Caco-2 (cell line): ENCODE measurements at regions not wholly inside any gene's neighbourhood (a gene's known extent, or its start where the extent isn't known, plus 50 kb on each side); places are given as distances from the start of the nearest gene placed in this dataset.

Source experiments
- BruUV-seq: library from RNA; stranded (reverse); fragments of 400-500 nt; replicated peaks from 2 replicates; lab custom pipeline; 2021; lab: Mats Ljungman, UMichigan
- CTCF ChIA-PET: fragments of 300-600 bp; sonication (Branson Sonifier 250); formaldehyde crosslinking; loops from one replicate; lab custom pipeline; 2022; ENCODE audit warnings: antibody characterized with exemption; lab: Charles Lee
- POLR2A ChIA-PET: fragments of 300-600 bp; sonication (Branson Sonifier 250); formaldehyde crosslinking; loops from one replicate; lab custom pipeline; 2022; ENCODE audit warnings: antibody characterized with exemption; lab: Charles Lee
- DNase-seq, 2 experiments: peaks; one replicate each; pipeline versions ENCODE4 v3.0.0 to v3.0.0-alpha.2; 2020 to 2022
- H3K27me3 ChIP-seq: replicated peaks from 2 replicates; pipeline ENCODE4 v1.6.0; 2011; ENCODE audit warnings: low read length; ENCODE audit not compliant: control insufficient read depth, insufficient read depth
- H3K36me3 ChIP-seq: 2 replicates; pipeline ENCODE4 v1.5.1; 2011; ENCODE audit warnings: low read length; ENCODE audit not compliant: control insufficient read depth, insufficient read depth
- H3K4me1 ChIP-seq: fragments of 250-450 bp; sonication (Bioruptor Pico); 2 replicates; pipeline ENCODE4 v1.5.1; 2020; ENCODE audit warnings: mild to moderate bottlenecking
- H3K4me3 ChIP-seq: 2 replicates; pipeline ENCODE4 v1.5.1; 2011; ENCODE audit warnings: low read depth, mild to moderate bottlenecking, control low read depth, low read length
- H3K9me3 ChIP-seq: fragments of 250-450 bp; sonication (Bioruptor Pico); 2 replicates; pipeline ENCODE4 v1.5.1; 2020; ENCODE audit warnings: mild to moderate bottlenecking, moderate library complexity
- H3K27ac Mint-ChIP-seq: one replicate; pipeline ENCODE4 v1.8.0; 2022; ENCODE audit warnings: mixed read lengths; ENCODE audit not compliant: unreplicated experiment
- H3K27me3 Mint-ChIP-seq: one replicate; pipeline ENCODE4 v1.8.0; 2022; ENCODE audit warnings: mixed read lengths; ENCODE audit not compliant: insufficient read depth, unreplicated experiment
- H3K36me3 Mint-ChIP-seq: one replicate; pipeline ENCODE4 v1.8.0; 2022; ENCODE audit warnings: mild to moderate bottlenecking, mixed read lengths; ENCODE audit not compliant: insufficient read depth, unreplicated experiment
- H3K4me1 Mint-ChIP-seq: one replicate; pipeline ENCODE4 v1.8.0; 2022; ENCODE audit warnings: low read depth, mixed read lengths; ENCODE audit not compliant: unreplicated experiment
- H3K4me3 Mint-ChIP-seq: one replicate; pipeline ENCODE4 v1.8.0; 2022; ENCODE audit warnings: mild to moderate bottlenecking, moderate library complexity, mixed read lengths; ENCODE audit not compliant: unreplicated experiment
- H3K9me3 Mint-ChIP-seq: one replicate; pipeline ENCODE4 v1.8.0; 2022; ENCODE audit warnings: mixed read lengths; ENCODE audit not compliant: unreplicated experiment
- CTCF ChIP-seq, 2 experiments: fragments of 200-600 bp in 1 of 2; IDR thresholded peaks; 1 replicate in 1 of 2; 2 replicates in 1 of 2; pipeline versions ENCODE4 v1.5.1 to v1.8.0; 2011 to 2022; ENCODE audit warnings: antibody characterized with exemption in 1 of 2, control low read depth in 1 of 2, inconsistent platforms in 1 of 2, low read depth in 1 of 2, low read length in 1 of 2, mild to moderate bottlenecking in 1 of 2, moderate library complexity in 1 of 2; ENCODE audit not compliant: insufficient read depth in 1 of 2, severe bottlenecking in 1 of 2, unreplicated experiment in 1 of 2
- intact Hi-C: fragments of 100-400 bp; cut with micrococcal nuclease; formaldehyde crosslinking; loops from one replicate; pipeline ENCODE4 v1.10.0; 2022; ENCODE audit not compliant: unreplicated experiment

- Histone ChIP-seq H3K9me3 (no peaks in the 10 kb centered on the region), H3K4me1 (no peaks in the 10 kb centered on the region), H3K4me3 (no peak overlapping the region), H3K27me3 (no peaks in the 10 kb centered on the region), H3K36me3 (no peaks in the 10 kb centered on the region)
- TF ChIP-seq CTCF (IDR thresholded peaks at IDR 0.05; ENCODE audit: insufficient read depth in 1 of 2, low read depth in 1 of 2, low read length in 1 of 2, severe bottlenecking in 1 of 2, unreplicated experiment in 1 of 2) = no peak
- Mint-ChIP-seq H3K27me3 (peaks cover 7% of the 10 kb centered on the region), H3K27ac (no peak overlapping the region), H3K36me3 (no peaks in the 10 kb centered on the region), H3K4me1 (no peaks in the 10 kb centered on the region), H3K9me3 (no peaks in the 10 kb centered on the region), H3K4me3 (no peak overlapping the region)
- BruUV-seq = no TSS peak
- ChIA-PET POLR2A (no interaction called here), CTCF (no interaction called here)
- DNase-seq = no peak
- intact Hi-C loops = no loop called here
Measured at GRCh38 chr5:163635631-163636030, 130.2 kb downstream of the MAT2B start.

- CTCF ChIA-PET = no interaction called here
- Histone ChIP-seq H3K9me3 (no peaks in the 10 kb centered on the region), H3K27me3 (no peaks in the 10 kb centered on the region), H3K36me3 (no peaks in the 10 kb centered on the region), H3K4me3 (no peak overlapping the region), H3K4me1 (no peaks in the 10 kb centered on the region)
- H3K27me3 Mint-ChIP-seq = peaks cover 2% of the 10 kb centered on the region
- TF ChIP-seq CTCF (IDR thresholded peaks at IDR 0.05; ENCODE audit: insufficient read depth in 1 of 2, low read depth in 1 of 2, low read length in 1 of 2, severe bottlenecking in 1 of 2, unreplicated experiment in 1 of 2) = no peak
- intact Hi-C loops = no loop called here
- H3K36me3 Mint-ChIP-seq = no peaks in the 10 kb centered on the region
- POLR2A ChIA-PET = no interaction called here
- no peaks in the 10 kb centered on the region for H3K4me1 Mint-ChIP-seq
- H3K4me3 Mint-ChIP-seq = no peak overlapping the region
- no peak overlapping the region for H3K27ac Mint-ChIP-seq
- BruUV-seq = no TSS peak
- no peaks in the 10 kb centered on the region for H3K9me3 Mint-ChIP-seq
- no peak for DNase-seq
Measured at GRCh38 chr5:163642904-163643303, 137.5 kb downstream of the MAT2B start.

GRCh38 chr5:163645421-163646416 lies 140.3 kb downstream of the MAT2B start:
- no peak overlapping the region for H3K27ac Mint-ChIP-seq
- ChIA-PET POLR2A (no interaction called here), CTCF (no interaction called here)
- H3K9me3 Mint-ChIP-seq = no peaks in the 10 kb centered on the region
- intact Hi-C loops = no loop called here
- no peaks in the 10 kb centered on the region for H3K4me1 Mint-ChIP-seq
- no peaks in the 10 kb centered on the region for H3K36me3 Mint-ChIP-seq
- DNase-seq = no peak
- H3K9me3 ChIP-seq = no peaks in the 10 kb centered on the region
- H3K4me1 ChIP-seq = no peaks in the 10 kb centered on the region
- peaks cover 2% of the 10 kb centered on the region for H3K27me3 Mint-ChIP-seq
- H3K27me3 ChIP-seq = no peaks in the 10 kb centered on the region
- H3K4me3 Mint-ChIP-seq = no peak overlapping the region
- no peak overlapping the region for H3K4me3 ChIP-seq
- TF ChIP-seq CTCF (IDR thresholded peaks at IDR 0.05; ENCODE audit: insufficient read depth in 1 of 2, low read depth in 1 of 2, low read length in 1 of 2, severe bottlenecking in 1 of 2, unreplicated experiment in 1 of 2) = no peak
- no TSS peak for BruUV-seq
- H3K36me3 ChIP-seq = no peaks in the 10 kb centered on the region
